ENCODE measurements at regions not wholly inside any gene's neighbourhood (a gene's known extent, or its start where the extent isn't known, plus 50 kb on each side); places are given as distances from the start of the nearest gene placed in this dataset.
A peak's percentile ranks its signal among the peaks of the same experiment; 100 is the strongest.
"Not testable (repeated sequence)": the region's sequence is repeated elsewhere in the genome, so short reads cannot be mapped to it uniquely, and the experiment has no call there.

DNA sequence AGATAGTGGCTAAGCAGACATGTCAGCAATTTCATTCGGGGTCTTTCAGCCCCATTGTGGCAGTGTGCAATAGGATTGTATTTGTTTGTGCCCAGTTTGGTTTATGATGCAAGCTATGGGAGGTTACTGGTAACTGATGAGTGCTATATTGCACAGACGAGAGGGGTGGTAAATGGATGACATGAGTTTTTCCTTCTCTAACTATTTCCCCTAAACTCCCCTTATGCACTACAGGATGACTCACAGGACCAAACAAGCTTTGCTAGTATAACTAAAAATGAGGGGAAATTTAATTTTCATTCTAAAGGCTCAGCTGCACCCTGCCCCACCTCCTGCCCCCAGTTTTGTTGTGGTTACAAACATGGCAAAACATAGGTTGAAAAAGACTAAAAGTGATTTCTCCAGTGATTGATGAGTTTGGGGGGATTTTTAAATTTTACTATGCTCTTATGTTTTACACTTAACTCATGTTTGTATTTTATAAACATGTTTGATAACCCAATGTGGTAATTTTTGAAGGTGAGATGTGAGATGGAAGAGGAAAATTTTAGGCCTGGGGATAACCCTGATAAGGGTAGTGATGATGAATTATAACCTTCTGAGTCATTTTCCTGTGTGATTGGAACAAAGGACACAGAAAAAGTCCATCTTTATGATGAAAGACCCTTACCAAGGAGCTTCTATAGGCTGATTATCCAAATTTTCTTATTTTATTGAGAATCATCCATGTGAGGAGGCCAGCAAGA, 60.8 kb upstream of the NAMPT start:
- Histone ChIP-seq H3K36me3 (ENCODE audit: control insufficient read depth in 2 of 2, extremely low read depth in 1 of 2, insufficient read depth in 1 of 2, low read length in 1 of 2) (no peaks in the 10 kb centered on the region), H3K9me3 (peaks cover 5% of the 10 kb centered on the region), H3K4me3 (ENCODE audit: control insufficient read depth in 1 of 2, extremely low read depth in 1 of 2, low read length in 1 of 2) (no peak overlapping the region), H3K27me3 (replicated peaks in 1 of 2; ENCODE audit: control insufficient read depth in 2 of 2, extremely low read depth in 1 of 2, insufficient read depth in 2 of 2, low read length in 1 of 2) (peaks cover 0 to 8% of the 10 kb centered on the region in 2 experiments), H3K27ac (ENCODE audit: low read length) (peak overlapping the region; percentile 37), H3K4me1 (ENCODE audit: control insufficient read depth in 1 of 2, extremely low read depth in 1 of 2, insufficient read depth in 2 of 2, low read length in 2 of 2) (peaks cover 0 to 6% of the 10 kb centered on the region in 2 experiments)
- peak overlapping the region in 1 of 2 donors; percentile 34 for H3K27ac Mint-ChIP-seq
- ATAC-seq (replicated peaks in 1 of 4) (no peak), DNase-seq (peak in 2 of 35 experiments; percentile 4 to 23)
- H3K9me3 Mint-ChIP-seq, result peaks cover 24 to 51% (median 26%) of the 10 kb centered on the region in 3 donors
- POLR2A ChIA-PET, result interaction anchor here in 1 of 2 donors (1.7 kb wide), 1 partner anchor 60 kb away, joined by 8 read pairs; the partner anchor contains the start of gene NAMPT
- H3K4me1 Mint-ChIP-seq, result peaks cover 27 to 35% (median 28%) of the 10 kb centered on the region in 3 donors
- WGBS (ENCODE audit: insufficient coverage), result 50% methylated on average over 1 of the region's 2 CpGs
- H3K4me3 Mint-ChIP-seq, result no peak overlapping the region
- CTCF ChIA-PET, result interaction anchor here in 1 of 2 donors (1.6 kb wide), 1 partner anchor 61 kb away, joined by 4 read pairs; the partner anchor contains the start of gene NAMPT
- peaks cover 23 to 47% of the 10 kb centered on the region in 2 donors for H3K27me3 Mint-ChIP-seq
- H3K36me3 Mint-ChIP-seq, result peaks cover 8% of the 10 kb centered on the region

DNA sequence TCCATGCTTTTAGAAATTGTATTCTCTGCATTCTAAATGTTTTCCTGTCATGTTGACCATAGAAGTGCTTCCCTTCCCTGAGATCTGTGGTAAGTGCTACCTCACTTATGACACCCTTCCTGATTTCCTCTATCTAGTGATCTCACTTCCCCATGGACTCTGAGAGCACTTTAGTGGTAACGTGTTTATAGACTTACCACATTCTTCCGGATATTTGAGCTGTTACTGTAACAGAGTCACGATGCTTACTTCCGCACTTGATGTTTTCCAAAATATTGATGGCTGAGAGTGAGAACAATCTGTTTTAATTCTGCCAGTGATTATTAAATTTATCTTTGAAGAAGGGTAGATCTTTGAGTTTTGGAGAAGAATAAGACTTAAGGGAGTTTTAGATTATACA, 60.1 kb upstream of the NAMPT start:
- Mint-ChIP-seq H3K27ac (no peak overlapping the region), H3K4me1 (peaks cover 27 to 35% (median 28%) of the 10 kb centered on the region in 3 donors), H3K27me3 (peaks cover 23 to 48% of the 10 kb centered on the region in 2 donors), H3K36me3 (peaks cover 8% of the 10 kb centered on the region), H3K9me3 (peaks cover 24 to 55% (median 32%) of the 10 kb centered on the region in 3 donors), H3K4me3 (no peak overlapping the region)
- Histone ChIP-seq H3K36me3 (ENCODE audit: control insufficient read depth in 2 of 2, extremely low read depth in 1 of 2, insufficient read depth in 1 of 2, low read length in 1 of 2) (no peaks in the 10 kb centered on the region), H3K9me3 (peaks cover under 1% of the 10 kb centered on the region), H3K4me1 (ENCODE audit: control insufficient read depth in 1 of 2, extremely low read depth in 1 of 2, insufficient read depth in 2 of 2, low read length in 2 of 2) (peaks cover 0 to 6% of the 10 kb centered on the region in 2 experiments), H3K27ac (ENCODE audit: low read length) (no peak overlapping the region), H3K4me3 (ENCODE audit: control insufficient read depth in 1 of 2, extremely low read depth in 1 of 2, low read length in 1 of 2) (no peak overlapping the region), H3K27me3 (replicated peaks in 1 of 2; ENCODE audit: control insufficient read depth in 2 of 2, extremely low read depth in 1 of 2, insufficient read depth in 2 of 2, low read length in 1 of 2) (peaks cover 0 to 8% of the 10 kb centered on the region in 2 experiments)
- POLR2A ChIA-PET, result no interaction called here
- ATAC-seq (replicated peaks in 1 of 4) (no peak), DNase-seq (no peak)
- 100% methylated on average over 2 of the region's 4 CpGs for WGBS (ENCODE audit: insufficient coverage)
- CTCF ChIA-PET, result interaction anchor here (0.5 to 1.6 kb wide), 2 partner anchors 60 to 283 kb away, joined by 4 read pairs; partner anchors contain the start of gene NAMPT (in 1 of the 2)

DNA sequence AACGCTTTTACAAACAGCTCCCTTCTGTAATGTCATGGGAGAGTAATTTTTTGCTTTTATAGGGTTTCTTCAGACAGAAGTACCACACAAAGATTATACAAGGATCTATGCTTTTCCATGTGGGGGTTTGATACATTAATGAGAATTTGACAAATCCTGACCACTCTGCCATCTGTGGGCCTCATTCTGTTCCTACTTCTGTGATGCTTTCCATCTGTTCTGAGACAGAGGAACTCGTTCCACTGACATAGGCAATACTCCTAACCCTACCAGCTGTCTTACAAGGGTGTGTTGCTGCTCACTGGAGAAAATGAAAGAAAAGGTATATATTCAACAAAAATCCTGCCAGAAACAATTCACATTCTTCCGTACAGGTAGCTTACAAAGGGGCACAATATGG, 59.4 kb upstream of the NAMPT start:
- H3K36me3 Mint-ChIP-seq, result peaks cover 3% of the 10 kb centered on the region
- ATAC-seq (replicated peaks in 1 of 4) (no peak), DNase-seq (no peak)
- ChIA-PET CTCF (interaction anchor here (0.5 to 1.6 kb wide), 2 partner anchors 59 to 283 kb away, joined by 4 read pairs; partner anchors contain the start of gene NAMPT (in 1 of the 2)), POLR2A (no interaction called here)
- peaks cover 20 to 41% of the 10 kb centered on the region in 2 donors for H3K27me3 Mint-ChIP-seq
- WGBS (ENCODE audit: insufficient coverage), result no CpG with 5 or more reads among the region's 3 CpGs
- H3K4me1 ChIP-seq (ENCODE audit: control insufficient read depth in 1 of 2, extremely low read depth in 1 of 2, insufficient read depth in 2 of 2, low read length in 2 of 2), result peaks cover 0 to 6% of the 10 kb centered on the region in 2 experiments
- no peak overlapping the region for H3K27ac ChIP-seq (ENCODE audit: low read length)
- peaks cover 27 to 35% (median 28%) of the 10 kb centered on the region in 3 donors for H3K4me1 Mint-ChIP-seq
- peaks cover 0 to 5% of the 10 kb centered on the region in 2 experiments for H3K27me3 ChIP-seq (replicated peaks in 1 of 2; ENCODE audit: control insufficient read depth in 2 of 2, extremely low read depth in 1 of 2, insufficient read depth in 2 of 2, low read length in 1 of 2)
- H3K36me3 ChIP-seq (ENCODE audit: control insufficient read depth in 2 of 2, extremely low read depth in 1 of 2, insufficient read depth in 1 of 2, low read length in 1 of 2), result no peaks in the 10 kb centered on the region
- no peak overlapping the region for H3K4me3 ChIP-seq (ENCODE audit: control insufficient read depth in 1 of 2, extremely low read depth in 1 of 2, low read length in 1 of 2)
- no peaks in the 10 kb centered on the region for H3K9me3 ChIP-seq
- H3K9me3 Mint-ChIP-seq, result peaks cover 18 to 52% (median 36%) of the 10 kb centered on the region in 3 donors
- no peak overlapping the region for H3K27ac Mint-ChIP-seq
- no peak overlapping the region for H3K4me3 Mint-ChIP-seq

DNA sequence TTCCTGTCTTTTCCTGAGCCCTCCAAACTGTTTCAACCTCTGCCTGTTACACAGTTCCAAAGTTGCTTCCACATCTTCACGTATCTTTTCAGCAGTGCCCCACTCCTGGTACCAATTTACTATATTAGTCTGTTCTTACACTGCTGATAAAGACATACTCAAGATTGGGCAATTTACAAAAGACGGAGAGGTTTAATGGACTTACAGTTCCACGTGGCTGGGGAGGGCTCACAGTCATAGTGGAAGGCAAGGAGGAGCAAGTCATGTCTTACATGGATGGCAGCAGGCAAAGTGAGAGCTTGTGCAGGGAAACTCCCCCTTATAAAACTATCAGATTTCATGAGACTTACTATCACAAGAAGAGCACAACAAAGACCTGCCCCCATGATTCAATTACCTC, 57.3 kb upstream of the NAMPT start:
- ATAC-seq (replicated peaks in 1 of 4); H3K36me3 ChIP-seq (ENCODE audit: control insufficient read depth in 2 of 2, extremely low read depth in 1 of 2, insufficient read depth in 1 of 2, low read length in 1 of 2); H3K4me1 ChIP-seq (ENCODE audit: control insufficient read depth in 1 of 2, extremely low read depth in 1 of 2, insufficient read depth in 2 of 2, low read length in 2 of 2); CTCF ChIA-PET; DNase-seq; POLR2A ChIA-PET; H3K36me3 Mint-ChIP-seq; H3K4me3 Mint-ChIP-seq; H3K4me3 ChIP-seq (ENCODE audit: control insufficient read depth in 1 of 2, extremely low read depth in 1 of 2, low read length in 1 of 2); H3K27me3 ChIP-seq (replicated peaks in 1 of 2; ENCODE audit: control insufficient read depth in 2 of 2, extremely low read depth in 1 of 2, insufficient read depth in 2 of 2, low read length in 1 of 2); H3K9me3 ChIP-seq; H3K27ac ChIP-seq (ENCODE audit: low read length); H3K27ac Mint-ChIP-seq: not testable (repeated sequence)
- Mint-ChIP-seq H3K27me3 (peaks cover 12 to 35% of the 10 kb centered on the region in 2 donors), H3K4me1 (peaks cover 22 to 24% (median 23%) of the 10 kb centered on the region in 3 donors), H3K9me3 (peaks cover 7 to 37% (median 29%) of the 10 kb centered on the region in 3 donors)
- WGBS (ENCODE audit: insufficient coverage), result 80% methylated on average over 1 of the region's 3 CpGs

DNA sequence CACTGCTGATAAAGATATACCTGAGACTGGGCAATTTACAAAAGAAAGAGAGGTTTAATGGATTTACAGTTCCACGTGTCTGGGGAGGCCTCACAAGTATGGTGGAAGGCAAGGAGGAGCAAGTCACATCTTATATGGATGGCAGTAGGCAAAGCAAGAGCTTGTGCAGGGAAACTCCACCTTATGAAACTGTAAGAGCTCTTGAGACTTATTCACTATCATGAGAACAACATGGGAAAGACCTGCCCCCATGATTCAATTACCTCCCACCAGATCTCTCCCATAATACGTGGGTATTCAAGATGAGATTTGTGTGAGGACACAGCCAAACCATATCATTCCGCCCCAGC, 55.4 kb upstream of the NAMPT start:
- H3K4me3 Mint-ChIP-seq, CTCF ChIA-PET: not testable (repeated sequence)

DNA sequence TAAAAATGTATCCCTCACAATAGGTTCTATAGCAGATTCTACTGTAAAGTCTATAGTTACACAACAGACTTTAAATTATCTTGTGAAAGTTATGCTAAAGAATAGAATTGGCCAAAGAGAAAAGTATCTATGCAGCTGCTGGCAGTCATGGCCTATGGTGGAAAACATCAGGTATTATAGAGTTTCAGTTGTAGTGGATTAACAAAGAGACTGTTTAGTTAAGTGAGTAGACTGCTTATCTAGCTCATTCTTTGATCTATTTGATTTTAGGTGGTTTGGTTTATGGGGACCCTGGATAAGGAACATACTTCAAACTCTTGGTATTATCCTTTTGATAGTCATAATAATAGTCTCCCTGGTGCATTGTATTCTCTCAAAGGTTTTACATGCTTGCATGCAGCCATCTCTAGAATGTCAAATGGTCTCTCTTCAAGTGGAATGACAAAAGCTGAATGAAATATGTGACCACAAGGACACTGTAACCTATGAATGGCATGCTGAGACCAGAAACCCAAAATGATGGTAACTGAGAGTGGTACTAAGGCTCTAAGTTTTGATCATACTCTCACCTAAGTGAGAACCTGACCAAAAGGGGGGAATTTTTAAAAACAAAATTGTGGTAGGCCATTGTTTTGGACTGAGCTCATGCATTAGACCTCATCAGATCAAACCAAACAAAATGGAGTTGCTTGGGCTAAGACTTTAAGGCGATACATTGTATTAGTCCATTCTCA, 54.9 kb upstream of the NAMPT start:
- Histone ChIP-seq H3K36me3 (ENCODE audit: control insufficient read depth in 2 of 2, extremely low read depth in 1 of 2, insufficient read depth in 1 of 2, low read length in 1 of 2) (no peaks in the 10 kb centered on the region), H3K9me3 (no peaks in the 10 kb centered on the region), H3K4me1 (ENCODE audit: control insufficient read depth in 1 of 2, extremely low read depth in 1 of 2, insufficient read depth in 2 of 2, low read length in 2 of 2) (no peaks in the 10 kb centered on the region), H3K4me3 (ENCODE audit: control insufficient read depth in 1 of 2, extremely low read depth in 1 of 2, low read length in 1 of 2) (no peak overlapping the region), H3K27ac (ENCODE audit: low read length) (no peak overlapping the region), H3K27me3 (replicated peaks in 1 of 2; ENCODE audit: control insufficient read depth in 2 of 2, extremely low read depth in 1 of 2, insufficient read depth in 2 of 2, low read length in 1 of 2) (peaks cover 0 to 5% of the 10 kb centered on the region in 2 experiments)
- Mint-ChIP-seq H3K27ac (no peak overlapping the region), H3K4me3 (no peak overlapping the region), H3K27me3 (peaks cover 16 to 38% of the 10 kb centered on the region in 2 donors), H3K4me1 (peaks cover 0 to 2% (median 1%) of the 10 kb centered on the region in 3 donors), H3K36me3 (peaks cover 3% of the 10 kb centered on the region), H3K9me3 (peaks cover 7 to 37% (median 29%) of the 10 kb centered on the region in 3 donors)
- ChIA-PET POLR2A (interaction anchor here in 1 of 2 donors (0.6 kb wide), 2 partner anchors 55 to 111 kb away, joined by 3 read pairs; partner anchors contain the start of gene NAMPT), CTCF (no interaction called here)
- ATAC-seq (replicated peaks in 1 of 4) (no peak), DNase-seq (no peak)
- no CpG with 5 or more reads among the region's 1 CpG for WGBS (ENCODE audit: insufficient coverage)

More for the DNA sequence above, 55.4 kb upstream of the NAMPT start:
- not testable (repeated sequence) for H3K27ac ChIP-seq (ENCODE audit: low read length); H3K36me3 Mint-ChIP-seq; H3K4me3 ChIP-seq (ENCODE audit: control insufficient read depth in 1 of 2, extremely low read depth in 1 of 2, low read length in 1 of 2); H3K36me3 ChIP-seq (ENCODE audit: control insufficient read depth in 2 of 2, extremely low read depth in 1 of 2, insufficient read depth in 1 of 2, low read length in 1 of 2); H3K4me1 Mint-ChIP-seq; H3K27ac Mint-ChIP-seq; H3K27me3 ChIP-seq (replicated peaks in 1 of 2; ENCODE audit: control insufficient read depth in 2 of 2, extremely low read depth in 1 of 2, insufficient read depth in 2 of 2, low read length in 1 of 2); DNase-seq; ATAC-seq (replicated peaks in 1 of 4); H3K4me1 ChIP-seq (ENCODE audit: control insufficient read depth in 1 of 2, extremely low read depth in 1 of 2, insufficient read depth in 2 of 2, low read length in 2 of 2); H3K9me3 ChIP-seq
- Mint-ChIP-seq H3K9me3 (peaks cover 7 to 37% (median 29%) of the 10 kb centered on the region in 3 donors), H3K27me3 (peaks cover 16 to 42% of the 10 kb centered on the region in 2 donors)
- WGBS (ENCODE audit: insufficient coverage), result 90% methylated on average over 2 of the region's 3 CpGs
- POLR2A ChIA-PET, result interaction anchor here in 1 of 2 donors (0.5 to 0.6 kb wide), 2 partner anchors 55 to 70 kb away, joined by 3 read pairs; partner anchors contain the start of gene NAMPT

All from T-cell (primary cell).